ENCODE measurements at regions not wholly inside any gene's neighbourhood (a gene's known extent, or its start where the extent isn't known, plus 50 kb on each side); places are given as distances from the start of the nearest gene placed in this dataset.

DNA sequence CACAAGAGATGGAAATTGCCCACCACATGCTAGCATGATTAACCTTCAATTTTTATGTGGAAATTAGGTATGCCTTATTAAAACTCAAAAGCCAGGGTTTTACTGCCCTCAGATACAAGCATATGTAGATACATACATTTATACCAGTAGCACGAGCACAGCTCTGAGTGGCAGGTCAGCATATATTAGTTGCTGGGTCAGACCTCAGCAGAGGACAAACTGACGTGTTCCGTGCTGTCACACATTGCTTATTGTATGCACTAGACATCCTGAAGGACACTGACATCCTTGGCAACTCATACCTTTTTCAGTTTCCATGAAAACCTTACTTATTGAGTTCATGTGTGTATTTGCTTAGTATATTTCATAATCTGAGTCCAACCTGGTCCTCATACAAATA lies 307.7 kb downstream of the TLE1 start:
- DNase-seq (no peak), ATAC-seq (no peak)
- Histone ChIP-seq H3K4me1 (ENCODE audit: low read depth) (no peaks in the 10 kb centered on the region), H3K9me3 (no peaks in the 10 kb centered on the region), H3K36me3 (ENCODE audit: low read depth) (no peaks in the 10 kb centered on the region), H3K4me3 (no peak overlapping the region)
- TF ChIP-seq, protein P1, sequence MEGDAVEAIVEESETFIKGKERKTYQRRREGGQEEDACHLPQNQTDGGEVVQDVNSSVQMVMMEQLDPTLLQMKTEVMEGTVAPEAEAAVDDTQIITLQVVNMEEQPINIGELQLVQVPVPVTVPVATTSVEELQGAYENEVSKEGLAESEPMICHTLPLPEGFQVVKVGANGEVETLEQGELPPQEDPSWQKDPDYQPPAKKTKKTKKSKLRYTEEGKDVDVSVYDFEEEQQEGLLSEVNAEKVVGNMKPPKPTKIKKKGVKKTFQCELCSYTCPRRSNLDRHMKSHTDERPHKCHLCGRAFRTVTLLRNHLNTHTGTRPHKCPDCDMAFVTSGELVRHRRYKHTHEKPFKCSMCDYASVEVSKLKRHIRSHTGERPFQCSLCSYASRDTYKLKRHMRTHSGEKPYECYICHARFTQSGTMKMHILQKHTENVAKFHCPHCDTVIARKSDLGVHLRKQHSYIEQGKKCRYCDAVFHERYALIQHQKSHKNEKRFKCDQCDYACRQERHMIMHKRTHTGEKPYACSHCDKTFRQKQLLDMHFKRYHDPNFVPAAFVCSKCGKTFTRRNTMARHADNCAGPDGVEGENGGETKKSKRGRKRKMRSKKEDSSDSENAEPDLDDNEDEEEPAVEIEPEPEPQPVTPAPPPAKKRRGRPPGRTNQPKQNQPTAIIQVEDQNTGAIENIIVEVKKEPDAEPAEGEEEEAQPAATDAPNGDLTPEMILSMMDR (IDR thresholded peaks at IDR 0.05): no peak
- intact Hi-C loops (cut with DNase I, micrococcal nuclease): no loop called here

DNA sequence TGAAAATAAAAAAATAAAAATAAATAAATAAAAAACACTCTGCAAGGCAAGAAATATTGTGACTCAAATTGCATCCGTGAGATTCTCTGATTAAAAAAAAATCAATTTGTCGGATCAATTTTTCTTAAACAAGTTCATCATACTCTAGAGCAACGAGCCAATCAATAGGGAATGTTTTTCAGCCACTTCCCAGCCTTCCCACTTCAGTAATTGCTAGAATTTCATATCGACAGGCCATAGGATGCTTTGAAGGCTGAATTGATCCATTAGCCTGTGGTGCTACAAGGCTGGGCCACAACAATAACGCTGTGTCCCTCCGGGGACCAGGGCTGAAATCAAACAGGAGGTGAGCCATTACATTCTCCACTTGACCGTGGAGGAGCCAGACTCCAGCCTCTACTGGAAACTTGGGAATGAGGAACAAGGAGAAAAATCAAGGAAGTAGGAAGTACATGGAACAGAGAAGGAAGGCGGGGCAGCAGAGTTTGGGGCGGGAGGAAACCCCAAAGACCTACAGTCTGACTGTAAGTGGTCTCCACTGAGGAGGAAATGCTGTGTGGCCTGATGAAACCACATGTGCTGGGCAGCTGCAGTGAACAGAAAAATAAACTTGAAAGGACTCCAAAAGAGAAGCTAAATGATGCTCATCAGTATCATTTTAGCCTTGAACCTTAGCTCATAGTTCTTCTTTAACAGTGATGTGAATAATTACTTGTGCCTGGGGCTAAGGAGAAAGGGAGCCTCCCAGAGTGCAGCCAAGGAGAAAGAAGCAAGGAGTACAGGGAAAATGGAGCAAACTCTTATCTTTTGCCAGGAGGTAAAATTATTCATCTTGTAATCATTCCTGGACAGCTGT lies 308.6 kb downstream of the TLE1 start:
- TF ChIP-seq, protein P1 (IDR thresholded peaks at IDR 0.05): no peak
- ATAC-seq: no peak
- Histone ChIP-seq H3K4me3 (no peak overlapping the region), H3K36me3 (ENCODE audit: low read depth) (no peaks in the 10 kb centered on the region), H3K9me3 (no peaks in the 10 kb centered on the region), H3K4me1 (ENCODE audit: low read depth) (no peaks in the 10 kb centered on the region)
- intact Hi-C loops (cut with DNase I, micrococcal nuclease): no loop called here
- DNase-seq: no peak

DNA sequence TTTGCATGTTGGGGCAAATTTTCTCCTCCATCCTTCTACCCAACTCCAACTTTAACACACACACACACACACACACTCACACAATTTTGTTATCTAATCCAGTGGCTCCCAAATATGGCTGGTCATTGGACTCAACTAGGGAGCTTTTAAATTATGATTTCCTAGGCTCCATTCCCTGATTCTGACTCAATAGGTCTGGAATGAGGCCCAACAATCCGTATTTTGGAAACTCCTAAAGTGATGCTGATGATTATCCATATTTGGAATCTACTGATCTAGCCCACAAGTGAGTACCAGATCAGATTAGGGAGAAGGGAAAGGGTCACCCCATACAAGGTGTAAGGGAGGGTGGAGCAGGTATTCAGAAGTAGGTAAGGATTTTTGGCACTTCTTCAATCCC lies 309.7 kb downstream of the TLE1 start:
- DNase-seq (no peak), ATAC-seq (no peak)
- Histone ChIP-seq H3K9me3 (no peaks in the 10 kb centered on the region), H3K36me3 (ENCODE audit: low read depth) (no peaks in the 10 kb centered on the region), H3K4me1 (ENCODE audit: low read depth) (no peaks in the 10 kb centered on the region), H3K4me3 (no peak overlapping the region)
- intact Hi-C loops (cut with DNase I, micrococcal nuclease): no loop called here
- TF ChIP-seq, protein P1 (IDR thresholded peaks at IDR 0.05): no peak

DNA sequence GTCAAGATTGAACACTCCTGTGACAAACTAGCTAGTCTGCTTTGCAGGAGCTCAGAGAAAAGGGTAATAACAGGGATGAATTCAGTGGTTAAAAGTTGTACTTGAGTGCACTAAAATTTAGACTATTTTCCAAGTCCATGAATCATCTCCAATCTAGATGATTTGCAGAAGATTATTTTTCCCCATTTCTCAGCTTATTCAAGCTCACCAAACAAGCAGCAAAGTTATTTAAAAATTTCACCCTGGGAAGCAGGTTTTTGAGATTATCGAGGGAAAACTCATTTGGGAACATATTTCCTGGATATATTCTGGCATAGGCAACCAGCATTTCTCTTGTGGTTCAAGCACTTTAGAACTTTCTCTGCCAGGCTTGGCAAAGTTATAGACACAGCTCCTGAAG lies 311.4 kb downstream of the TLE1 start:
- intact Hi-C loops (cut with DNase I, micrococcal nuclease): no loop called here

DNA sequence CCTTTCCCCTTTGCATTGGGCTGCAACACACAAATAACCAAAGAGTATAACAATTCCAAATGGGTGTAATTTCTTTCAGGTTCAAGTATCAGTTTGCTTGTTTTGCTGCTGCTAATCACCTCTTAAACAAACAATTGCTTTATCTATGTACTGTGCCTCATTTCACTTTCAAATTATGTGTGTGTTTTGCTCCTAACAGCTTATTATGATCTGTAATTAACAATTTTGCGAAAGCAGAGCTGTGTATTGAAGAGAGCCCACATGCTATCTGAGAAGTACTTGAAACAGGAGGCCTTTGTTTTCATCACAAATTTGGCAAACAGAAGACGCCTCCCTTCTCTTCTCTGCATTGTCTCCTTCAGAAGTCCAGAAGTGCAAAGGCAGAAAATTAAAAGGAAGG lies 312.0 kb downstream of the TLE1 start:
- intact Hi-C loops (cut with DNase I, micrococcal nuclease): no loop called here
- no peak overlapping the region for H3K4me3 ChIP-seq

More for the DNA sequence above, 311.4 kb downstream of the TLE1 start:
- H3K9me3 ChIP-seq: no peaks in the 10 kb centered on the region
- no peak overlapping the region for H3K4me3 ChIP-seq
- H3K36me3 ChIP-seq (ENCODE audit: low read depth): no peaks in the 10 kb centered on the region
- DNase-seq (no peak), ATAC-seq (no peak)
- TF ChIP-seq, protein P1 (IDR thresholded peaks at IDR 0.05): no peak
- no peaks in the 10 kb centered on the region for H3K4me1 ChIP-seq (ENCODE audit: low read depth)

More for the DNA sequence above, 312.0 kb downstream of the TLE1 start:
- no peaks in the 10 kb centered on the region for H3K36me3 ChIP-seq (ENCODE audit: low read depth)
- ATAC-seq (no peak), DNase-seq (no peak)
- TF ChIP-seq, protein P1 (IDR thresholded peaks at IDR 0.05): no peak
- H3K9me3 ChIP-seq: no peaks in the 10 kb centered on the region
- no peaks in the 10 kb centered on the region for H3K4me1 ChIP-seq (ENCODE audit: low read depth)
